ENCODE measurements at regions not wholly inside any gene's neighbourhood (a gene's known extent, or its start where the extent isn't known, plus 50 kb on each side); places are given as distances from the start of the nearest gene placed in this dataset.
"Not testable (repeated sequence)": the region's sequence is repeated elsewhere in the genome, so short reads cannot be mapped to it uniquely, and the experiment has no call there.

DNA sequence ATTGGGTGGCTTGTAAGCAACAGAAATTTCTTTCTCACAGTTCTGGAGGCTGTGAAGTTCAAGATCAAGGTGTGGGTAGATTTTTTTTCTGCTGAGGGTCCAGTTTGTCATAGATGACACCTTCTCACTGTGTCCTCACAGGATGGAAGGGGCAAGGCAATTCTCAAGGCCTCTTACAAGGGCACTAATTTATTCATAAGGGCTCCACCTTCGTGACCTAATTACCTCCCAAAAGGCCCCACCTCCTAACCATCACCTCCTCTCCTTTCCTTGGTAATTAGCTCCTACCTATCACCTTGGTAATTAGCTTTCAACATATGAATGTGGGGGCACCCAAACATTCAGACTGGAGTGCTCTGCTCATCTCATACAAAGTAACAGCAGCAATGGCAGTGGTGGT is 92.3 kb upstream of the CD44 start:
- no peak for DNase-seq (ENCODE audit: low read depth, low spot score)

DNA sequence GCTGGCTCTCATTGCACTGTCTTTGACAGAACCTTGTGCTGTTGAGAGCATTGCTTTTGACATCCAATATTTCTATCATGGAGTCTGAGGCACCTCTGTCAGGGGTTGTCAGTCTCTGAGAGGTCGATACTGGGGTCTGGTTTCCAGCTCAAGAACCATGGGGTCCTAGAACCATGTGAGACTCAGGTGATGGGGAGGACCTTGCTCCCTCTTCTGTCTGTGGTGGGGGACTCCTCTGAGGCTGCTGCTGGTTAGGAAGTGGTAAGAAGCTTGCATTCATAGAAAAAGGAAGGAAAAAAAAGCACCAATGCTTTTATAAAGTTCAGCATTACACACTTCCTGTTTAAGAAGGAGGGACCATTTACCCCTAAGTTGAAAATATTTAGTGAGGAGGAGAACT is 91.8 kb upstream of the CD44 start:
- DNase-seq (ENCODE audit: low read depth, low spot score) = no peak

DNA sequence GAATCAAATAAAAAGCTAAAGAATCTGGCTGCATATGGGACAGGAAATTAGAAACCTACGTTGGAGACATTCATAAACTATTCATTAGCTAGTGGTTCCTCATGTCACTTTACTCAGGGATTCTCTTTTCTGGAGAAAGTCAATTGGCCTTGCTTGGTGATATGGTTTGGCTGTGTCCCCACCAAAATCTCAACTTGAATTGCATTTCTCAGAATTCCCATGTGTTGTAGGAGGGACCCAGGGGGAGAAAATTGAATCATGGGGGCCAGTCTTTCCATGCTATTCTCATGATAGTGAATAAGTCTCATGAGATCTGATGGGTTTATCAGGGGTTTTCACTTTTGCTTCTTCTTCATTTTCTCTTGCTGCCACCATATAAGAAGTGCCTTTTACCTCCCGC is 91.2 kb upstream of the CD44 start:
- DNase-seq (ENCODE audit: low read depth, low spot score) = no peak

DNA sequence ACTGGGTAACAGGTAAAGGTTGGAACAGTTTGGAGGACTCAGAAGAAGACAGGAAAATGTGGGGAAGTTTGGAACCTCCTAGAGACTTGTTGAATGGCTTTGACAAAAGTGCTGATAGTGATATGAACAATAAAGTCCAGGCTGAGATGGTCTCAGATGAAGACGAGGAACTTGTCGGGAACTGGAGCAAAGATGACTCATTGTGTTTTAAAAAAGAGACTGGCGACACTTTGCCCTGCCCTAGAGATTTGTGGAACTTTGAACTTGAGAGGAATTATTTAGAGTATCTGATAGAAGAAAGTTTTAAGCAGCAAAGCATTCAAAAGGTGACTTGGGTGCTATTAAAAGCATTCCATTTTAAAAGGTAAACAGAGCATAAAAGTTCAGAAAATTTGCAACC is 90.6 kb upstream of the CD44 start:
- DNase-seq (ENCODE audit: low read depth, low spot score) = not testable (repeated sequence)

DNA sequence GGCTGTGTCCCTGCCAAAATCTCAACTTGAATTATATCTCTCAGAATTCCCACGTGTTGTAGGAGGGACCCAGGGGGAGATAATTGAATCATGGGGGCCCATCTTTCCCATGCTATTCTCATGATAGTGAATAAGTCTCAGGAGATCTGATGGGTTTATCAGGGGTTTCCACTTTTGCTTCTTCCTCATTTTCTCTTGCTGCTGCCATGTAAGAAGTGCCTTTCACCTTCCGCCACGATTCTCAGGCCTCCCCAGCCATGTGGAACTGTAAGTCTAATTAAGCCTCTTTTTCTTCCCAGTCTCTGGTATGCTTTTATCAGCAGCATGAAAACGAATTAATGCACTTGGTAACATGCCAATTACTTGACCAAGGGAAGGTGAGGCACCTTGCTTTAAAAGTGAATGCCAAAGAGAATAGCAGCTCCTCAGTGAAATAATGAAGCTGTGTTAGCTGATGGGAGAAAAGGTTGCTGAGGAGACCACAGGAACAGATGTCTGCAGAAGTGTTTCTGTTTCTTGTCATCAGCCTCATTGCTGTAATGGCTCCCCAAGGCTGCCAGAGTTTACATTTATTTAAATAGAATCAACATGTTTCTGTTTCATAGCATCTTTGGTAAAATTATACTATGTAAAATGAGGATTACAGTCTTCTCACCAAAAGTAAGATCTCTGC is 89.0 kb upstream of the CD44 start:
- no peak for DNase-seq (ENCODE audit: low read depth, low spot score)

DNA sequence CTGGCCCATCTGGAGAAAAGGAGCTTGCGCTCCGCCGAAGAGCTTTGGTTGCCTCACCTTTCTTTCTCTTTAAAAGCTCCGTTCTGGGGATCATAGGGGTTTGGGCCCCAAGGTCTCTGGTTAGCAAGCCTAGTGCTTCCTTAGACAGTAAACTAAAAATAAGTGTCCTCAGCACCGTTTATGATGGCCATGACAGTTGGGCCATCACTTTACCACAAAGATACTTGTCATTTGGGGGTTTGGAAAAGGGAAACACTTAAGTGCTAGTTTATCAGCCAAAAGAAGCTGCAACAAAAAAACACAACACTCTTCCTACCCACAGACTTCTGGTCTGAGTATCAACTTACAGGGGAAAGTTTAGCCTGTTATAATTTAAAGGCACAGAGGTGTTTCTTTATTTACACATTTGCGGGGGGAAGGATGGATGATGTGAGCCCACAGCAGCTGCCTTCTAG is 88.4 kb upstream of the CD44 start:
- DNase-seq (ENCODE audit: low read depth, low spot score) = no peak

DNA sequence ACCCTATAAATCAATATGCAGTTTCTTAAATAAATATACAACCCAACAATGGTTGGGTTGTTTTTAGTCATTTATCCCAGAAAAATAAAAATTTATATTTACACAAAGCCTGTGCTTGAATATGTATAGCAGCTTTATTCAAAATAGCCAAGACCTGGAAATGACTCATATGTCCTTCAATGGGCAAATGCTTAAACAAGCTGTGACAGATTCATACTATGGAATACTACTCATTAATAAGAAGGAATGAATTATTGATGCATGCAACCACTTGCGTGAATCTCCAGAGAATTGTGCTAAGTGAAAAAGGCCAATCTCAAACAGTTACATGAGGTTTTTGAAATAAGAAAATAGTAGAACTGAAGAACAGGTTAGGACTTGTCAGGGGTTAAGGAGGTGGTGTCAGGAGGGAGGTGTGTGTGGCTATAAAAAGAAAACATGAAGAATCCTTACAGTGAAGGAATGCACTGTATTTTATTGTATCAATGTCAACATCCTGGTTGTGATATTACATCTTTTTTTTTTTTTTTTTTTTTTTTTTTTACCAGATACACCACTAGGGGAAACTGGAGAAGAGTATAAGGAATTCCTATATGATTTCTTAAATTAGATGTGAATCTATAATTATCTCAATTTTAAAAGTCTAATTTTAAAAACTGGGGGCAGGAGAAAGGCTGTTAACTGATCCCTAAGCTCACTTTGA is 82.4 kb upstream of the CD44 start:
- DNase-seq (ENCODE audit: low read depth, low spot score) = no peak

DNA sequence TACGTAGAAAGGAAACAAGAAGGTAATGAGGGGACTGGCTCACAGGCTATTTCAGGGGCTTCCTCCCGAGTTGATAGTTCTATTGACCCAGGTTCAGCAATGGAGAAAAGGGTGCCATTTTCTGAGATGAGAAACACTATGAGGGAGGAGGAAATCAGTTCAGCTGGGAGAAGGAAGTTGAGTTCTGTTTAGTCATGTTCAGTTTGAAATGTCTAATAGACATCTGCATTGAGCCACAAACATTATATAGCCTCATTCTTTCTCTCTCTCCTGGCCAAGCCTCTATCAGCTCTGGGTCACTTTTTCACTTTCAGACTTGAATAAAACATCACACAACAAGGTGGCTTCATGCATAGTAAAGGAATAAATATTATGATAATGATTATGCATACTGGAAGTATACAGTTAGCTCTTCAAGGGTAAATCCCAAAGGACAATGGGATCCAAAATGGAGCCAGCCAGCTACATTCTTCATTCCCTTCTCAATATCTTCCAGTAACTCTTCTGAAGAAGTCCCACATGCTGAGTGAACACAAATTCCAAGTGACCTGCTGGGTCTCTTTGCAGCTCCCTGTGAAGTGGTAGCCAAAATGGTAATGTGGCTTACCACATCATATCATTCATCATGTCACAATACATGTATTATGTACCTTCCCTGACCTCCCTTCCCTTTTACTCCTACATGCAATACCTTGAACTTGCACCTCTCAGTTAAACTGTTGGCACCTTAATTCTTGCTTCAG is 80.9 kb upstream of the CD44 start:
- DNase-seq (ENCODE audit: low read depth, low spot score) = no peak

DNA sequence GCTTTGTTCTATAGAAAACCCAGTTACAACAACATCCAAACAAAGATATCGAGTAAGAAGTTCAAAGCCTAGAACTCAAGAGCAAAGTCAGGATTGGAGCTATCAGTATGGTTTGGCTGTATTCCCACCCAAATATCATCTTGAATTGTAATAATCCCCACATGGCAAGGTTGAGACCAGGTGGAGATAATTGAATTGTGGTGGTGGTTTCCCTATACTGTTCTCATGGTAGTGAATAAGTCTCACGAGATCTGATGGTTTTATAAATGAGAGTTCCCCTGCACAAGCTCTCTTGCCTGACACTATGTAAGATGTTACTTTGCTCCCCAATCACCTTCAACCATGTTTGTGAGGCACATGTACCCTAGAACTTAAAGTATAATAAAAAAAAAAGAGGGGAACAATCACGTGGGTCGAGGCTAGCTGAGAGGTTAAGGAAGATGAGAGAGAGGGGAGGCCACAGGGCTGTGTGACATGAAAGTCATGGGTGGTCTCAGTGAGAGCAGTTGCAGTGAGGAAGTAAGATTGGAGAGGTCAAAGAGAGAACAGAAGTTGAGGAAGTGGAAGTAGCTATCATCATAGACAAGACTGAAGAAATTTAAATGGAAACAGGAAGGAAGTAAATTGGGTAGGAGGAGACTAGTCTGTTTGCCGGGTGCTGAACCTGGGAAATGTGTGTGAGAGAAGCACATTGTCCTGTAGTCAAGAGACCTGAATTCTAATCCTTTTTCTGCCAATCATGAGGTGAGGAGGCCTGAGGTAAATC is 80.1 kb upstream of the CD44 start:
- DNase-seq (ENCODE audit: low read depth, low spot score) = no peak

DNA sequence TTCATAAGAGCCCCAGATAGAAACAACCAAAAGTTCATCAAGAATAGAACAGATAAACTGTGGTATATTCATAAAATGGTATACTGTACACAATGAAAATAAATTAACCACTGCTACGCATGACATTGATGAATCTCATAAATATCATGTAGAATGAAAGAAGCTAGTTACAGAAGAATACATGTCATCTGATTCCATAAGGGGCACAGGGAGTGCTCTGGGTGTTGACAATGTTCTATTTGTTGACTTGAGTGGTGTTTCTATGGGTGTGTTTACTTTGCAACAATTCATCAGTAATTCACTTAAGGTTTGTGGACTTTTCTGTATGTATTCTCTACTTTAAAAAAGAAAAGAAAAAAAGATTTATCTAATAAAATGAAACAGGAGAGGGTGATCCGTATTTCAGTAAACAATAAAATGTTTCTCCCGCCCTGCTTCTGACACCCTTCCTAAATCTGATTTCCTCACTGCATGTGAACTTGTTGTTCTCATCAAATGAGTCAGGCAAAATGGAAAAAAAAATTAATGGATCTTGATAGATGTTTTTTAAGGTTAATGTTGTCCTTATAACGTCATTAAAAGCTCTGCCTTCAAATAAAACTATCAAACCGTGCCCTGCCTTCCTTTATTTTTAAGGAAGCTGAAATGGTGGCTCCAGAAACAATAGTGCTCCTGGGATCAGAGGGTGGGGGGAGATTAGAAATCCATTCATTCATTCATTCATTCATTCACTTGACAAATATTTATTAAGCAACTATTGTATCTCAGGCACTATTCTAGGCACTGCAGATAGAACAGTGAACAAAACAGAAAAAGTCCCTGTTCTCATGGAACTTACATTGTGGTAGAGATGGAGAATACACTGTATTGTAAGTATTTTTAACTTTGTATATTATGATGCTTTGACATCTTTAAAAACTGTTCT is 77.2 kb upstream of the CD44 start:
- no peak for DNase-seq (ENCODE audit: low read depth, low spot score)

DNA sequence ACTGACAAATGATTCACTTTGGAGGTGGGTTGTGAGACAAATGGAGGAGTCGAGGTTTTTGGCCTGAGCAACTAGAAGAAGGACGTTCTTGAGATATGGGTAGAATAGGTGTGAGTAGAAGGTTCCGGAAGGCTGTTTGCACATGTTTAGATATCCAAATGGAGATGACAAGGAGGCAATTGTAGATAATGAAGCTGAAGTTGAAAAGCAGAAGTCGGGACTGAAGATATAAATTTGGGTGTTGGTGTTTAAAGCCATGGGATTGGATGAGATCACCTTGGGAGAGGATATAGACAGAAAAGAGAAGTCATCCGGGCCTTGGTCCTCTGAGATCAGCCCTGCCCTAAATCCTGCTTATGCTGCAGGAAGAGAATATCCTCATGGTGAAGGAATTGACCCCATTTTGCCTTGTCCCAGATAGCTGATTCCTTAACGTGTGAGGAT is 75.5 kb upstream of the CD44 start:
- no peak for DNase-seq (ENCODE audit: low read depth, low spot score)

DNA sequence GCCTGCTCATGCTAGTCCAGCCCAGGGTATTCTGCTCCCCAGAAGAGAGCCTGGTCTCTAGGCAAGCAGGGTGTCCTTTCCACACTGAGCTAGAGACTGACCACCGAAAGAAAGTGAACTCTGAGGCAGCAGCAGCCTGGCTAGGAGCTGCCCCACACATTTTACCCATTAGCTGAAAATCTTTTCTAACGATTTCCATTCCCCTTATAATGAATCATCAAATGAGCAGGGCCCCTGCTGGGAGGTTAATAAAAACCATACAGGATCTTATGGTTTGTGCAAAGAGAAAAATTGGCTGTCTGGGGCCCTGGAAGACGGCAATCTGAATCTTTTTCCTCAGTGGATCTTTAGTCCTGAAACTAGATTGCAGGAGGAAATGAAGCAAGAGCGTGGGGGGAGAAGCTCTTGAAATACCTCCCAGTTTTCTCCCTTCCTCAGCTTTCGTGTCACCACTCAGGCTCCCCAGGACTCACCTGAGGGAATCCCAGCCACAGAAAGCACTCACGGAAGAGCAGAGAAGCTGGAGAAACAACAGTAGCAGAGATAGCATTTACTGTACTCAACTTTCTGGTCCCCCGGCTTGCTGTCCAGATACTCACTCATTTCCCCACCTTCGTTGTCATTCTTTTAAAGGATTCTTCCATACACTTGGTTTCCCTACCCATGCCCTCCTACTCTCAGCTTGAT is 74.7 kb upstream of the CD44 start:
- DNase-seq (ENCODE audit: low read depth, low spot score) = no peak

DNA sequence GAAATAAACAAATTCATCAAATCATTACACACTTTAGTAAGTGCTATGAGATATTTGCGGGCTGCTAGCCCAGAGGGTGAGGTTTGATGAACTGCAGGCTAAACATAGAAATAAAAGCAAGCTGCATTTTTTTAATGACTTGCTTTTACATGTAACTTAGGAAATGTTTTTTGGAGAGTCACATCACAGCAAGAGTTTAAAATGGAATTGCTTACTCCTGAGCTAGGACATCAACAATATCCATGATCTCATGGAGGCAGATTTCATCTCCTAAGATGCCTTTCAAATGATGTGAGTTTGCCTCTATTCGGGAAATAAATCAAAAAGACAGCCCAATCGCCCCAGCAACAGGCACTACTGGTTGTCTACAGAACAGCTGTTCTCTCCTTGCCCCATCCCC is 73.4 kb upstream of the CD44 start:
- DNase-seq (ENCODE audit: low read depth, low spot score) = no peak

DNA sequence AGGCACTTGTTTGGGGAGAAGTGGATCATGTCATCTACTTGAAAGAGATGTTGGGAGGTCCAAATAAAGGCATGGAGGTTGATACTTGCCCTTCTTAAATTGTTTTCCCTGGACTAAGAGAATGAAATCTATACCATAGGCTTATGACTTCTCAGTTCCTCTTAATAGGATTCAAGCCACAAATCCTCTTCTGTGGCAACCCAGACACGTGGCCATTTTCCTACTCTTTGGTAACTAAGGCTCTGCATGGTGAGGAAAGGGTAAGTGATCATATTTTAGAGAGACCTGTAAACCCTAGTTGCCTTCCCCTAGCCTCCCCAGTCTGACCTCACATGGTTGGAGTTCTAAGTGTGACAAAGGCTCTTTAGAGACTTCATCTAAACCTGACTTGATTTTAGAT is 72.9 kb upstream of the CD44 start:
- DNase-seq (ENCODE audit: low read depth, low spot score) = no peak

DNA sequence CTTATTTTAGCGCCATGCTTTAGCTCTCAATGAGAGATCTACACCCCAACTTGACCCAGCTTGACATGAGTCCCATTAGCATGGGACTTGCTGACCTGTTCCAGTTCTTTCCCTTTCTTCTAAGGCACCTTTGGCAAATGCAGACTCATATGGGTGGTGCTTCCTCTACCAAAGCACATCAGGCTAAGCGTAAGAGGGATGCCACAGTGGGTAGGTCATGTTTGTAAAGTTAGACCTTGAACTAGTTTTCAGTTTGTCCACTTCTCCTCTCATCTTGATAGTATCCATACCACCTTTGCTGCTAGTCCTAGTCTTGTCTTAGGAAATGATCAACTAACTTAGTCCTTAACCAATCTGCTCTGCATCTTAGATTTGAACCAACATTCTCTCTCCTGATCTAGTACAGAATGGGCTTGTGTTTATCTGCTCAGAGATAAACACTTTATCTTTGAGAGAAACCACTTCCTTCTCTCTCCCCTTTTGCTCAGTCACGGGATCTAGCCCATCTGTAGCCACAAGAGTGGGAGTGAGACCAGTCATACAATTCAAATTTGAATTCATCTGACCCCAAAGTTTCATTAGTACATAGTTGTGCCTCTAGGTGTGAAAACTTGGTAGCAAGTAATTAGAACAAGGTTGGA is 72.1 kb upstream of the CD44 start:
- DNase-seq (ENCODE audit: low read depth, low spot score) = no peak

DNA sequence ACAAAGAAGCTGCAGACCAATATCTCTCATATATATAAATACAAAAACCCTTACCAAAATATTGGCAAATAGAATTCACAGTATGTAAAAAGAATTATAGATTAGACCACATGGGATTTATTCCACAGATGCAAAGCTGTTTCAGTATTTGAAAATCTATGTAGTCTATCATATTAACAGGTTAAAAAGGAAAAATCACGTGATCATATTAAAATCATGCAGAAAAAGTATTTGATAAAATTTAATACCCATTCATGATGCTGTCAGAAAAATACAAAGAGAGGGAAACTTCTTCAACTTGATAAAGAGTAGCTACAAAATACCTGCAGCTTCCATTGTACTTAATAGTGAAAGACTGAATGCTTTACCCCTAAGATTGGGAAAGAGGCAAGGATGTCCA is 67.2 kb upstream of the CD44 start:
- no peak for DNase-seq (ENCODE audit: low read depth, low spot score)

DNA sequence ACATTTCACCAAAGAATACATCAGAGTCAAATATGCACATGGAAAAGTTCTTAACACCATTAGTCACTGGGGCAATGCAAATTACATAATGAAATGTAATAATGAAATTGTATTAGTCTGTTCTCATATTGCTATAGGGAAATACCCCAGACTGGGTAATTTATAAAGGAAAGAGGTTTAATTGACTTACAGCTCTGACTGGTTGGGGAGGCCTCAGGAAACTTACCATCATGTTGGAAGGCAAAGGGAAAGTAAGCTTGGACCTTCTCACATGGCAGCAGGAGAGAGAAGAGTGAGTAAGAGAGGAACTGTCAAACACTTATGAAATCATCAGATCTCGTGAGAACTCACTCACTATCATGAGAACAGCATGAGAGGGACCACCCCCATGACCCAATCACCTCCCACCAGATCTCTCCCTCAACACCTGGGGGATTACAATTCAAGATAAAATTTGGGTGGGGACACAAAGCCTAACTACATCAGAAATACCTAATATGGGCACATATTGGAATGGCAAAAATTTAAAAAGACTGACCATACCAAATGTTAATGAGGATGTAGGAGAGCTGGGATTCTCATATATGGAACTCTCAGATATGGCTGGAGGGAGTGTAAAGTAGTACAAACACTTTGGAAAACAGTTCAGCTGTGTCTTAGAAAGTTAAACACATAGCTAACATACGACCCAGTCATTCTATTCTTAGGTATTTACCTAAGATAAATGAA is 65.1 kb upstream of the CD44 start:
- DNase-seq (ENCODE audit: low read depth, low spot score) = no peak

DNA sequence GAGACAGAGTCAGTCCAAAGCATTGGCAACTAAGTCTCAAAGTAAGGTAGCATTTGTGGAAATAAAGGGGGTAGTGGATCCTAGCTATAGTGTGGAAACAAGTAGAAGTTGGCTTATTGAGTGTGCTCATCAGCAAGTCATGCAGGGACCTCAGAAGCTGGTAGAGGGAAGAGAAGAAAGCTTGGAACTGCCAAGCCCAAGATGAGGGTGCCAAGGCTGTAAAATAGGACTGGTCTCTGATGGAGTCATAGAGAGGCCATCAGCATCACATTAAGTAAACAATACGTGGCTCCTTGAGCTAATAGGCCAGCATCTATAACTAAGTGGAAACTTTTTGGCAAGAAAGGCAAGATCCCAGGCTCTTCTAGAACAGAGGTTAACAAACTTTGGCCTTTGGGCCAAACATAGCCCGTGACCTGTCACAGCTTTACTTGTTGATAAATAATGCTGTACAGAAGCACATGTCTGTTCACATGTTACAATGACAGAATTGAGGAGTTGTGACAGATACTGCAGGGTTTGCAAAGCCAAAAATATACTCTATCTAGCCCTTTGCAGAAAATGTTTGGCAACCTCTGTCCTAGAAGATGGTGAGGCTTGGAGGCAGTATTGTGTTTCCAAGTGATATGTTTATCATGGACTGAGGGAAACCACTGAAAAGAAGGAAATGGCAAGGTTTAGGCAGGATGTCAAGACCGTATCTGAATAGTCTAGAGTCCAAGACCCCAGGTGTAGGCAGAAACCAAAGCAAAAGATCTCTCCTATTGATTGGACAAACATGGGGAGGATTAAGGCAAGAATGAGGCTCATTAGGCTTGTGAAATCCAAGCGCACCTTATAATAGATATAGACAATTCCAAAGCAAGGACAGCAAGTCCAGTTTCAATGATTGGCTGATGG is 62.5 kb upstream of the CD44 start:
- DNase-seq (ENCODE audit: low read depth, low spot score) = no peak

Data from activated CD4-positive, CD25-positive, alpha-beta regulatory T cell treated with anti-CD3 and anti-CD28 coated beads, Interleukin-2, amount 50 U/mL, for 16 hours (primary cell).